GM12891 (cell line): ENCODE measurements at regions not wholly inside any gene's neighbourhood (a gene's known extent, or its start where the extent isn't known, plus 50 kb on each side); places are given as distances from the start of the nearest gene placed in this dataset.

ENCODE experiments used
- DNase-seq: peaks from one replicate; pipeline ENCODE4 v3.0.0; 2011; ENCODE audit warnings: low spot score; ENCODE audit not compliant: insufficient read length
- FAIRE-seq: peaks from 2 replicates; lab custom pipeline; 2011; peaks lifted over from hg19 to GRCh38; lab: Jason Lieb, UNC
- PAX5 ChIP-seq: IDR thresholded peaks from 2 replicates; pipeline ENCODE4 v1.6.1; 2011; ENCODE audit warnings: low read length, moderate library complexity, mild to moderate bottlenecking; ENCODE audit not compliant: insufficient read depth, severe bottlenecking
- POLR2A ChIP-seq: IDR thresholded peaks from 2 replicates; pipeline ENCODE4 v1.6.1; 2011; ENCODE audit warnings: low read depth, low read length, control low read depth
- POLR2AphosphoS5 ChIP-seq: IDR thresholded peaks from 2 replicates; pipeline ENCODE4 v1.6.1; 2011; ENCODE audit warnings: low read depth, low read length, control low read depth
- POU2F2 ChIP-seq: IDR thresholded peaks from 2 replicates; pipeline ENCODE4 v1.6.1; 2011; ENCODE audit warnings: low read depth, mild to moderate bottlenecking, control low read depth, low read length, moderate library complexity
- SPI1 ChIP-seq: IDR thresholded peaks from 2 replicates; pipeline ENCODE4 v1.6.1; 2011; ENCODE audit warnings: low read depth, low read length, control low read depth
- TAF1 ChIP-seq: IDR thresholded peaks from 2 replicates; pipeline ENCODE4 v1.6.1; 2011; ENCODE audit warnings: low read depth, low read length, control low read depth

- TF ChIP-seq POU2F2 (no peak), POLR2AphosphoS5 (no peak), PAX5 (no peak)
- FAIRE-seq (no peak), DNase-seq (no peak)
These were observed 144.3 kb upstream of the MRPS22 start for GRCh38 chr3:139199421-139200010.

- DNase-seq (no peak), FAIRE-seq (no peak)
- TF ChIP-seq PAX5 = no peak
- no peak for TF ChIP-seq TAF1
- no peak for TF ChIP-seq POU2F2
- no peak for TF ChIP-seq POLR2AphosphoS5
- TF ChIP-seq SPI1 = no peak
- TF ChIP-seq POLR2A = no peak
These were observed 142.2 kb upstream of the MRPS22 start for GRCh38 chr3:139201446-139202225.

- DNase-seq (no peak), FAIRE-seq (no peak)
- no peak for TF ChIP-seq POLR2AphosphoS5
- TF ChIP-seq POLR2A = no peak
- no peak for TF ChIP-seq TAF1
- TF ChIP-seq POU2F2 = no peak
- no peak for TF ChIP-seq PAX5
- no peak for TF ChIP-seq SPI1
These were observed 141.4 kb upstream of the MRPS22 start for GRCh38 chr3:139202226-139202958.

- DNase-seq (no peak), FAIRE-seq (no peak)
- no peak for TF ChIP-seq SPI1
These were observed 140.9 kb upstream of the MRPS22 start for GRCh38 chr3:139202959-139203349.

GRCh38 chr3:139203752-139204151 lies 140.1 kb upstream of the MRPS22 start:
- TF ChIP-seq POLR2A = no peak
- TF ChIP-seq POU2F2 = no peak
- no peak for TF ChIP-seq TAF1
- no peak for TF ChIP-seq SPI1
- no peak for TF ChIP-seq POLR2AphosphoS5
- TF ChIP-seq PAX5 = no peak
- DNase-seq (no peak), FAIRE-seq (no peak)

- TF ChIP-seq POLR2AphosphoS5 = no peak
- TF ChIP-seq TAF1 = no peak
- no peak for TF ChIP-seq POLR2A
- no peak for TF ChIP-seq POU2F2
- no peak for TF ChIP-seq SPI1
- no peak for FAIRE-seq
- DNase-seq = no peak
These were observed 139.1 kb upstream of the MRPS22 start for GRCh38 chr3:139204728-139205127.

- FAIRE-seq = no peak
- TF ChIP-seq PAX5 (no peak), POLR2AphosphoS5 (no peak)
- DNase-seq = no peak
These were observed 129.9 kb upstream of the MRPS22 start for GRCh38 chr3:139213936-139214335.

- no peak for FAIRE-seq
- TF ChIP-seq TAF1 = no peak
- no peak for TF ChIP-seq PAX5
- TF ChIP-seq POU2F2 = no peak
- TF ChIP-seq SPI1 = no peak
- no peak for TF ChIP-seq POLR2AphosphoS5
- no peak for TF ChIP-seq POLR2A
- DNase-seq = no peak
These were observed 126.9 kb upstream of the MRPS22 start for GRCh38 chr3:139216958-139217357.

GRCh38 chr3:139217633-139218032 lies 126.2 kb upstream of the MRPS22 start:
- TF ChIP-seq SPI1 (no peak), POLR2A (no peak), TAF1 (no peak), POU2F2 (no peak), PAX5 (no peak), POLR2AphosphoS5 (no peak)
- no peak for FAIRE-seq
- no peak for DNase-seq

- no peak for FAIRE-seq
- TF ChIP-seq POU2F2 (no peak), POLR2AphosphoS5 (no peak), POLR2A (no peak), TAF1 (no peak), SPI1 (no peak), PAX5 (no peak)
- DNase-seq = no peak
These were observed 125.8 kb upstream of the MRPS22 start for GRCh38 chr3:139218046-139218445.
